ENCODE measurements at regions not wholly inside any gene's neighbourhood (a gene's known extent, or its start where the extent isn't known, plus 50 kb on each side); places are given as distances from the start of the nearest gene placed in this dataset.

- DNase-seq: no peak
Observed at GRCh38 chr3:170780955-170781354, 89.0 kb downstream of the RPL22L1 start.

GRCh38 chr3:170780471-170780870 is 89.5 kb downstream of the RPL22L1 start:
- no peak for DNase-seq

GRCh38 chr3:170778240-170779217 is 91.5 kb downstream of the RPL22L1 start:
- no peak for DNase-seq

GRCh38 chr3:170777564-170777926 is 92.5 kb downstream of the RPL22L1 start:
- no peak for DNase-seq

- no peak for DNase-seq
Observed at GRCh38 chr3:170776887-170777563, 93.0 kb downstream of the RPL22L1 start.

- no peak for DNase-seq
Observed at GRCh38 chr3:170773682-170774425, 96.1 kb downstream of the RPL22L1 start.

GRCh38 chr3:170772175-170772574 is 97.8 kb downstream of the RPL22L1 start:
- no peak for DNase-seq

- no peak for DNase-seq
Observed at GRCh38 chr3:170768334-170768801, 101.6 kb downstream of the RPL22L1 start.

- no peak for DNase-seq
Observed at GRCh38 chr3:170767576-170767941, 102.4 kb downstream of the RPL22L1 start.

GRCh38 chr3:170766823-170767575 is 103.0 kb downstream of the RPL22L1 start:
- DNase-seq: no peak

GRCh38 chr3:170766253-170766652 is 103.7 kb downstream of the RPL22L1 start:
- DNase-seq: no peak

GRCh38 chr3:170765419-170766078 is 104.4 kb downstream of the RPL22L1 start:
- DNase-seq: peak; percentile 12 to 48

GRCh38 chr3:170764017-170764416 is 106.0 kb downstream of the RPL22L1 start:
- no peak for DNase-seq

- DNase-seq: no peak
Observed at GRCh38 chr3:170762064-170762463, 107.9 kb downstream of the RPL22L1 start.

GRCh38 chr3:170761103-170761502 is 108.9 kb downstream of the RPL22L1 start:
- no peak for DNase-seq

GRCh38 chr3:170760174-170760526 is 109.8 kb downstream of the RPL22L1 start:
- DNase-seq: no peak

GRCh38 chr3:170759511-170760173 is 110.4 kb downstream of the RPL22L1 start:
- no peak for DNase-seq

GRCh38 chr3:170757038-170757437 is 113.0 kb downstream of the RPL22L1 start:
- no peak for DNase-seq

GRCh38 chr3:170754311-170754693 is 115.7 kb downstream of the RPL22L1 start:
- DNase-seq: no peak

Measured in right lung (tissue), 2 donors.